ENCODE measurements at regions not wholly inside any gene's neighbourhood (a gene's known extent, or its start where the extent isn't known, plus 50 kb on each side); places are given as distances from the start of the nearest gene placed in this dataset.

GRCh38 chr6:168231393-168231957 is 88.1 kb downstream of the DACT2 start:
- 43 to 57% (median 54%) methylated on average over 8 of the region's 8 CpGs for WGBS, 5 donors
- Histone ChIP-seq H3K4me3 (no peak overlapping the region), H3K9me3 (no peaks in the 10 kb centered on the region), H3K36me3 (no peaks in the 10 kb centered on the region), H3K27ac (no peak overlapping the region), H3K27me3 (no peaks in the 10 kb centered on the region), H3K4me1 (peaks cover 0 to 1% (median 0%) of the 10 kb centered on the region in 4 donors)
- TF ChIP-seq POLR2AphosphoS5 (IDR thresholded peaks at IDR 0.05) (no peak), POLR2A (IDR thresholded peaks at IDR 0.05) (no peak)
- DNase-seq = no peak
- intact Hi-C loops (cut with DNase I; ENCODE audit: low total_unique reads) = no loop called here

GRCh38 chr6:168229368-168229752 is 90.2 kb downstream of the DACT2 start:
- H3K4me3 ChIP-seq = no peak overlapping the region
- no peak overlapping the region for H3K27ac ChIP-seq
- no peaks in the 10 kb centered on the region for H3K36me3 ChIP-seq
- no peak for DNase-seq
- intact Hi-C loops (cut with DNase I; ENCODE audit: low total_unique reads) = loop anchor here (10.0 kb wide), 1 partner anchor 115 kb away; no protein-coding TSS in a partner anchor
- H3K4me1 ChIP-seq = peaks cover 0 to 16% (median 3%) of the 10 kb centered on the region in 4 donors
- TF ChIP-seq EP300 (IDR thresholded peaks at IDR 0.05) (no peak), POLR2A (IDR thresholded peaks at IDR 0.05) (no peak), POLR2AphosphoS5 (IDR thresholded peaks at IDR 0.05) (no peak)
- H3K27me3 ChIP-seq = no peaks in the 10 kb centered on the region
- 93 to 98% (median 95%) methylated on average over 23 to 25 of the region's 25 CpGs for WGBS, 5 donors
- H3K9me3 ChIP-seq = no peaks in the 10 kb centered on the region

GRCh38 chr6:168228676-168229367 is 90.8 kb downstream of the DACT2 start:
- WGBS, 5 donors = 92 to 96% (median 94%) methylated on average over 24 of the region's 24 CpGs
- Histone ChIP-seq H3K9me3 (no peaks in the 10 kb centered on the region), H3K36me3 (no peaks in the 10 kb centered on the region), H3K4me3 (no peak overlapping the region), H3K27me3 (no peaks in the 10 kb centered on the region), H3K4me1 (peaks cover 0 to 16% (median 3%) of the 10 kb centered on the region in 4 donors), H3K27ac (no peak overlapping the region)
- TF ChIP-seq EP300 (IDR thresholded peaks at IDR 0.05) (no peak), CTCF (IDR thresholded peaks at IDR 0.05) (no peak), POLR2AphosphoS5 (IDR thresholded peaks at IDR 0.05) (no peak), POLR2A (IDR thresholded peaks at IDR 0.05) (no peak)
- intact Hi-C loops (cut with DNase I; ENCODE audit: low total_unique reads) = loop anchor here (10.0 kb wide), 1 partner anchor 116 kb away; no protein-coding TSS in a partner anchor
- DNase-seq = no peak

GRCh38 chr6:168227840-168228239 is 91.7 kb downstream of the DACT2 start:
- 80 to 93% (median 90%) methylated on average over 15 of the region's 15 CpGs for WGBS, 5 donors
- Histone ChIP-seq H3K36me3 (no peaks in the 10 kb centered on the region), H3K27ac (no peak overlapping the region), H3K9me3 (no peaks in the 10 kb centered on the region), H3K27me3 (no peaks in the 10 kb centered on the region), H3K4me3 (no peak overlapping the region), H3K4me1 (peaks cover 0 to 16% (median 3%) of the 10 kb centered on the region in 4 donors)
- DNase-seq = no peak
- intact Hi-C loops (cut with DNase I; ENCODE audit: low total_unique reads) = loop anchor here (10.0 kb wide), 1 partner anchor 117 kb away; no protein-coding TSS in a partner anchor
- TF ChIP-seq POLR2AphosphoS5 (IDR thresholded peaks at IDR 0.05) (no peak), EP300 (IDR thresholded peaks at IDR 0.05) (no peak), CTCF (IDR thresholded peaks at IDR 0.05) (no peak)

DNA sequence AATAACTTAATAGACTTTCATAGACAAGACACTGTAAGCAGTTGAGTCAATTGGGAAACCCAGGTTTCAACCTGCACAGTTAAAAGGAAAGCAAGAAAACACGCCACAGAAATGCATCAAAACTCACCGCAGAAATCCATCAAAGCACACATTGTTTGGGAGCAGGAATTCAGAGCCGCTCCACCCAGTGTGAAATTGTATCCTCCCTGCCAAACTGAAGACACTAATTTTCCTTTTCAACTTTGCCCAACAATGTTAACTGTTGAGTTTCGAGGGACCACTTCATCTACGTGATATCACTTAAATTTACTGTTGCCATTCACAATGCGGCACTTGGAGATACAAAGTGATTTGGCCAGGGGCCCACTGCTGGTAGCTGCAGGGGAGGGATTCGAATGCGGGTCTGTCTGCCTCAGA is 92.7 kb downstream of the DACT2 start:
- Histone ChIP-seq H3K27me3 (no peaks in the 10 kb centered on the region), H3K9me3 (no peaks in the 10 kb centered on the region), H3K4me1 (peaks cover 0 to 16% (median 3%) of the 10 kb centered on the region in 4 donors), H3K27ac (no peak overlapping the region), H3K4me3 (no peak overlapping the region), H3K36me3 (no peaks in the 10 kb centered on the region)
- WGBS, 5 donors = 72 to 87% (median 77%) methylated on average over 8 of the region's 8 CpGs
- DNase-seq = no peak
- no peak for TF ChIP-seq POLR2A (IDR thresholded peaks at IDR 0.05)
- TF ChIP-seq EP300 (IDR thresholded peaks at IDR 0.05) = no peak
- no peak for TF ChIP-seq POLR2AphosphoS5 (IDR thresholded peaks at IDR 0.05)
- TF ChIP-seq CTCF (IDR thresholded peaks at IDR 0.05) = no peak
- intact Hi-C loops (cut with DNase I; ENCODE audit: low total_unique reads) = loop anchor here (10.0 kb wide), 1 partner anchor 118 kb away; no protein-coding TSS in a partner anchor

Data from stomach (tissue), 8 donors.